H9 (cell line): ENCODE measurements at regions not wholly inside any gene's neighbourhood (a gene's known extent, or its start where the extent isn't known, plus 50 kb on each side); places are given as distances from the start of the nearest gene placed in this dataset.

Source experiments
- DNase-seq: peaks from one replicate; pipeline ENCODE4 v3.0.0-alpha.2; 2017
- H2AFZ ChIP-seq: one replicate; pipeline ENCODE4 v1.6.1; 2013; ENCODE audit warnings: mild to moderate bottlenecking, low read length, control low read depth, moderate library complexity
- H2AK5ac ChIP-seq: 2 replicates; pipeline ENCODE4 v1.6.1; 2013; ENCODE audit warnings: low read length, control low read depth, mixed read lengths; ENCODE audit not compliant: insufficient read length
- H2BK120ac ChIP-seq: one replicate; pipeline ENCODE4 v1.6.1; 2013; ENCODE audit warnings: low read depth, mild to moderate bottlenecking, low read length, control low read depth, inconsistent platforms; ENCODE audit not compliant: poor library complexity, severe bottlenecking
- H2BK12ac ChIP-seq: 2 replicates; pipeline ENCODE4 v1.6.1; 2013; ENCODE audit warnings: low read length, control low read depth, mixed read lengths, low read depth; ENCODE audit not compliant: insufficient read length
- H2BK15ac ChIP-seq: 2 replicates; pipeline ENCODE4 v1.6.1; 2013; ENCODE audit warnings: low read depth, low read length, control low read depth
- H2BK20ac ChIP-seq: one replicate; pipeline ENCODE4 v1.6.1; 2013; ENCODE audit warnings: low read depth, mild to moderate bottlenecking, low read length, control low read depth, inconsistent platforms; ENCODE audit not compliant: poor library complexity, severe bottlenecking
- H2BK5ac ChIP-seq: 2 replicates; pipeline ENCODE4 v1.6.1; 2013; ENCODE audit warnings: low read length, control low read depth, mixed read lengths; ENCODE audit not compliant: insufficient read length
- H3K14ac ChIP-seq: 2 replicates; pipeline ENCODE4 v1.6.1; 2013; ENCODE audit warnings: low read length, control low read depth; ENCODE audit not compliant: insufficient read depth
- H3K18ac ChIP-seq: 2 replicates; pipeline ENCODE4 v1.6.1; 2013; ENCODE audit warnings: low read depth, mild to moderate bottlenecking, mixed read lengths, low read length, control low read depth; ENCODE audit not compliant: insufficient read length
- H3K23ac ChIP-seq: 2 replicates; pipeline ENCODE4 v1.6.1; 2013; ENCODE audit warnings: low read length, control low read depth, mixed read lengths, low read depth; ENCODE audit not compliant: insufficient read length
- H3K23me2 ChIP-seq: 2 replicates; pipeline ENCODE4 v1.6.1; 2013; ENCODE audit warnings: low read depth, mild to moderate bottlenecking, mixed read lengths, low read length, control low read depth; ENCODE audit not compliant: insufficient read length, poor library complexity, severe bottlenecking
- H3K27ac ChIP-seq: 2 replicates; pipeline ENCODE4 v1.5.1; 2013; ENCODE audit warnings: low read length, control low read depth, mixed read lengths, low read depth; ENCODE audit not compliant: insufficient read length
- H3K27me3 ChIP-seq: 2 replicates; pipeline ENCODE4 v1.6.1; 2013; ENCODE audit warnings: low read length, control low read depth, inconsistent platforms; ENCODE audit not compliant: insufficient read depth
- H3K4ac ChIP-seq: 2 replicates; pipeline ENCODE4 v1.6.1; 2013; ENCODE audit warnings: low read depth, mild to moderate bottlenecking, control low read depth, inconsistent platforms, low read length, moderate library complexity
- H3K4me1 ChIP-seq: 2 replicates; pipeline ENCODE4 v1.6.1; 2013; ENCODE audit warnings: low read length, control low read depth, inconsistent platforms; ENCODE audit not compliant: insufficient read depth
- H3K4me2 ChIP-seq: 2 replicates; pipeline ENCODE4 v1.6.1; 2013; ENCODE audit warnings: low read length, control low read depth, mixed read lengths; ENCODE audit not compliant: insufficient read length, insufficient read depth
- H3K56ac ChIP-seq: 2 replicates; pipeline ENCODE4 v1.6.1; 2013; ENCODE audit warnings: low read depth, mild to moderate bottlenecking, mixed read lengths, low read length, control low read depth; ENCODE audit not compliant: insufficient read length
- H3K79me1 ChIP-seq: 2 replicates; pipeline ENCODE4 v1.6.1; 2013; ENCODE audit warnings: low read depth, mild to moderate bottlenecking, moderate library complexity, low read length, control low read depth, inconsistent platforms; ENCODE audit not compliant: insufficient read depth, poor library complexity, severe bottlenecking
- H3K79me2 ChIP-seq: 2 replicates; pipeline ENCODE4 v1.6.1; 2013; ENCODE audit warnings: low read length, control low read depth, inconsistent platforms; ENCODE audit not compliant: insufficient read depth
- H3K9ac ChIP-seq: 2 replicates; pipeline ENCODE4 v1.6.1; 2013; ENCODE audit warnings: low read length, control low read depth, mixed read lengths; ENCODE audit not compliant: insufficient read length; ENCODE audit errors: extremely low read depth
- H3K9me3 ChIP-seq: one replicate; pipeline ENCODE4 v1.6.1; 2013; ENCODE audit warnings: low read depth, low read length, inconsistent platforms; ENCODE audit not compliant: control insufficient read depth
- H3T11ph ChIP-seq: one replicate; pipeline ENCODE4 v1.6.1; 2013; ENCODE audit warnings: mild to moderate bottlenecking, low read length, control low read depth, inconsistent platforms
- H4K20me1 ChIP-seq: one replicate; pipeline ENCODE4 v1.6.1; 2013; ENCODE audit not compliant: control insufficient read depth, insufficient read length, insufficient read depth
- H4K5ac ChIP-seq: 2 replicates; pipeline ENCODE4 v1.6.1; 2013; ENCODE audit warnings: low read depth, mild to moderate bottlenecking, mixed read lengths, low read length, control low read depth; ENCODE audit not compliant: insufficient read length
- H4K8ac ChIP-seq: replicated peaks from 2 replicates; pipeline ENCODE4 v1.6.1; 2013; ENCODE audit warnings: low read length, control low read depth, mixed read lengths, low read depth; ENCODE audit not compliant: insufficient read length
- H4K91ac ChIP-seq: 2 replicates; pipeline ENCODE4 v1.6.1; 2013; ENCODE audit warnings: low read depth, mild to moderate bottlenecking, moderate library complexity, mixed read lengths, low read length, control low read depth; ENCODE audit not compliant: insufficient read length
- H3K27ac Mint-ChIP-seq, 3 experiments: 2 replicates in 2 of 3; 3 replicates in 1 of 3; pipeline ENCODE4 v1.8.0; 2020 to 2021; ENCODE audit warnings: mixed read lengths in 3 of 3, mild to moderate bottlenecking in 1 of 3, moderate library complexity in 1 of 3
- H3K27me3 Mint-ChIP-seq: 2 replicates; pipeline ENCODE4 v1.8.0; 2021; ENCODE audit warnings: low read depth, mild to moderate bottlenecking, moderate library complexity, mixed read lengths
- H3K36me3 Mint-ChIP-seq, 3 experiments: 2 replicates in 2 of 3; 3 replicates in 1 of 3; pipeline ENCODE4 v1.8.0; 2020 to 2021; ENCODE audit warnings: low read depth in 3 of 3, mixed read lengths in 3 of 3; ENCODE audit not compliant: insufficient read depth in 1 of 3
- H3K4me1 Mint-ChIP-seq, 2 experiments: 2 replicates each; pipeline ENCODE4 v1.8.0; 2020; ENCODE audit warnings: mixed read lengths in 2 of 2
- H3K4me3 Mint-ChIP-seq, 2 experiments: 2 replicates in 1 of 2; 3 replicates in 1 of 2; pipeline ENCODE4 v1.8.0; 2020 to 2021; ENCODE audit warnings: mild to moderate bottlenecking in 2 of 2, mixed read lengths in 2 of 2, moderate library complexity in 1 of 2
- H3K9me3 Mint-ChIP-seq, 2 experiments: 2 replicates in 1 of 2; 3 replicates in 1 of 2; pipeline ENCODE4 v1.8.0; 2020; ENCODE audit warnings: mild to moderate bottlenecking in 2 of 2, mixed read lengths in 2 of 2, moderate library complexity in 1 of 2
- WGBS: extraction: QIAGEN DNeasy Blood & Tissue Kit; methylation state at CpG from one replicate; pipeline ENCODE4 v1.1.7; 2013; ENCODE audit warnings: missing lambda C conversion rate, low lambda C conversion rate, mixed read lengths; ENCODE audit not compliant: insufficient read length; ENCODE audit errors: extremely low coverage; 5-methylcytosine and 5-hydroxymethylcytosine counted together
- TF ChIP-seq, protein P1 (sequence below): fragments of 200-600 bp; sonication (generic); conservative IDR thresholded peaks from 3 replicates; pipeline ENCODE4 v1.8.0; 2021; ENCODE audit warnings: antibody characterized with exemption, mild to moderate bottlenecking

DNA sequence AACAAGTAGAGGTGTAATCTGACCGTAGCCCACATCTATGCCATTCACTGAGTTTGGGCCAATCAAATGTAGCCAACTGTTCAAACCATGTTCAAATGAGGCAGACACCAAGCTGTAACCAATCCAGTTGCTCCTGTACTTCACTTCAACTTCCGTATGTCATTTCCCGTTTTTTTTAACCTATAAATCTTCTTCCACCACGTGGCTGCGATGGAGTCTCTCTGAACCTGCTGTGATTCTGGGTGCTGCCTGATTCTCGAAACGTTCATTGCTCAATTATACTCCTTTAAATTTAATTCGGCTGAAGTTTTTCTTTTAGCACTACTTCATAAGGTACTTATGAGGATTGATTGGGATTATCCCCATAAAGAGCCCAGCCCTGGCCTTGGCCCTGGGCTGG is 179.7 kb downstream of the PIK3R1 start:
- Histone ChIP-seq H3K23me2 (no peaks in the 10 kb centered on the region), H4K8ac (no peak overlapping the region), H2BK5ac (no peak overlapping the region), H3K79me1 (no peaks in the 10 kb centered on the region), H4K91ac (no peak overlapping the region), H2AFZ (no peak overlapping the region), H3K23ac (no peak overlapping the region), H3K14ac (no peak overlapping the region), H4K5ac (no peak overlapping the region), H2BK20ac (no peak overlapping the region), H2AK5ac (no peak overlapping the region), H3K56ac (no peak overlapping the region), H3T11ph (no peak overlapping the region), H2BK15ac (no peak overlapping the region), H4K20me1 (no peaks in the 10 kb centered on the region), H3K4me2 (no peak overlapping the region), H3K27ac (no peak overlapping the region), H3K79me2 (no peaks in the 10 kb centered on the region), H3K18ac (no peak overlapping the region), H3K4me1 (no peaks in the 10 kb centered on the region), H3K9ac (no peak overlapping the region), H3K4ac (no peak overlapping the region), H3K27me3 (no peaks in the 10 kb centered on the region), H2BK12ac (no peak overlapping the region), H2BK120ac (no peak overlapping the region), H3K9me3 (no peaks in the 10 kb centered on the region)
- Mint-ChIP-seq H3K4me3 (no peak overlapping the region), H3K36me3 (peaks cover 0 to 4% (median 0%) of the 10 kb centered on the region in 3 experiments; a peak in 3 of 7 replicates), H3K27me3 (no peaks in the 10 kb centered on the region), H3K4me1 (peaks cover 2 to 3% of the 10 kb centered on the region in 2 experiments; a peak in 2 of 4 replicates), H3K9me3 (peaks cover 5 to 6% of the 10 kb centered on the region in 2 experiments; a peak in 3 of 5 replicates), H3K27ac (no peak overlapping the region)
- TF ChIP-seq, protein P1, sequence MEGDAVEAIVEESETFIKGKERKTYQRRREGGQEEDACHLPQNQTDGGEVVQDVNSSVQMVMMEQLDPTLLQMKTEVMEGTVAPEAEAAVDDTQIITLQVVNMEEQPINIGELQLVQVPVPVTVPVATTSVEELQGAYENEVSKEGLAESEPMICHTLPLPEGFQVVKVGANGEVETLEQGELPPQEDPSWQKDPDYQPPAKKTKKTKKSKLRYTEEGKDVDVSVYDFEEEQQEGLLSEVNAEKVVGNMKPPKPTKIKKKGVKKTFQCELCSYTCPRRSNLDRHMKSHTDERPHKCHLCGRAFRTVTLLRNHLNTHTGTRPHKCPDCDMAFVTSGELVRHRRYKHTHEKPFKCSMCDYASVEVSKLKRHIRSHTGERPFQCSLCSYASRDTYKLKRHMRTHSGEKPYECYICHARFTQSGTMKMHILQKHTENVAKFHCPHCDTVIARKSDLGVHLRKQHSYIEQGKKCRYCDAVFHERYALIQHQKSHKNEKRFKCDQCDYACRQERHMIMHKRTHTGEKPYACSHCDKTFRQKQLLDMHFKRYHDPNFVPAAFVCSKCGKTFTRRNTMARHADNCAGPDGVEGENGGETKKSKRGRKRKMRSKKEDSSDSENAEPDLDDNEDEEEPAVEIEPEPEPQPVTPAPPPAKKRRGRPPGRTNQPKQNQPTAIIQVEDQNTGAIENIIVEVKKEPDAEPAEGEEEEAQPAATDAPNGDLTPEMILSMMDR = no peak
- no peak for DNase-seq
- WGBS = no CpG with 5 or more reads among the region's 8 CpGs
